H9 (cell line): ENCODE measurements at regions not wholly inside any gene's neighbourhood (a gene's known extent, or its start where the extent isn't known, plus 50 kb on each side); places are given as distances from the start of the nearest gene placed in this dataset.

Experiments
- DNase-seq: peaks from one replicate; pipeline ENCODE4 v3.0.0-alpha.2; 2017
- H2AFZ ChIP-seq: one replicate; pipeline ENCODE4 v1.6.1; 2013; ENCODE audit warnings: mild to moderate bottlenecking, low read length, control low read depth, moderate library complexity
- H2AK5ac ChIP-seq: 2 replicates; pipeline ENCODE4 v1.6.1; 2013; ENCODE audit warnings: low read length, control low read depth, mixed read lengths; ENCODE audit not compliant: insufficient read length
- H2BK120ac ChIP-seq: one replicate; pipeline ENCODE4 v1.6.1; 2013; ENCODE audit warnings: low read depth, mild to moderate bottlenecking, low read length, control low read depth, inconsistent platforms; ENCODE audit not compliant: poor library complexity, severe bottlenecking
- H2BK12ac ChIP-seq: 2 replicates; pipeline ENCODE4 v1.6.1; 2013; ENCODE audit warnings: low read length, control low read depth, mixed read lengths, low read depth; ENCODE audit not compliant: insufficient read length
- H2BK15ac ChIP-seq: 2 replicates; pipeline ENCODE4 v1.6.1; 2013; ENCODE audit warnings: low read depth, low read length, control low read depth
- H2BK20ac ChIP-seq: one replicate; pipeline ENCODE4 v1.6.1; 2013; ENCODE audit warnings: low read depth, mild to moderate bottlenecking, low read length, control low read depth, inconsistent platforms; ENCODE audit not compliant: poor library complexity, severe bottlenecking
- H2BK5ac ChIP-seq: 2 replicates; pipeline ENCODE4 v1.6.1; 2013; ENCODE audit warnings: low read length, control low read depth, mixed read lengths; ENCODE audit not compliant: insufficient read length
- H3K14ac ChIP-seq: 2 replicates; pipeline ENCODE4 v1.6.1; 2013; ENCODE audit warnings: low read length, control low read depth; ENCODE audit not compliant: insufficient read depth
- H3K18ac ChIP-seq: 2 replicates; pipeline ENCODE4 v1.6.1; 2013; ENCODE audit warnings: low read depth, mild to moderate bottlenecking, mixed read lengths, low read length, control low read depth; ENCODE audit not compliant: insufficient read length
- H3K23ac ChIP-seq: 2 replicates; pipeline ENCODE4 v1.6.1; 2013; ENCODE audit warnings: low read length, control low read depth, mixed read lengths, low read depth; ENCODE audit not compliant: insufficient read length
- H3K23me2 ChIP-seq: 2 replicates; pipeline ENCODE4 v1.6.1; 2013; ENCODE audit warnings: low read depth, mild to moderate bottlenecking, mixed read lengths, low read length, control low read depth; ENCODE audit not compliant: insufficient read length, poor library complexity, severe bottlenecking
- H3K27ac ChIP-seq: 2 replicates; pipeline ENCODE4 v1.5.1; 2013; ENCODE audit warnings: low read length, control low read depth, mixed read lengths, low read depth; ENCODE audit not compliant: insufficient read length
- H3K27me3 ChIP-seq: 2 replicates; pipeline ENCODE4 v1.6.1; 2013; ENCODE audit warnings: low read length, control low read depth, inconsistent platforms; ENCODE audit not compliant: insufficient read depth
- H3K4ac ChIP-seq: 2 replicates; pipeline ENCODE4 v1.6.1; 2013; ENCODE audit warnings: low read depth, mild to moderate bottlenecking, control low read depth, inconsistent platforms, low read length, moderate library complexity
- H3K4me1 ChIP-seq: 2 replicates; pipeline ENCODE4 v1.6.1; 2013; ENCODE audit warnings: low read length, control low read depth, inconsistent platforms; ENCODE audit not compliant: insufficient read depth
- H3K4me2 ChIP-seq: 2 replicates; pipeline ENCODE4 v1.6.1; 2013; ENCODE audit warnings: low read length, control low read depth, mixed read lengths; ENCODE audit not compliant: insufficient read length, insufficient read depth
- H3K56ac ChIP-seq: 2 replicates; pipeline ENCODE4 v1.6.1; 2013; ENCODE audit warnings: low read depth, mild to moderate bottlenecking, mixed read lengths, low read length, control low read depth; ENCODE audit not compliant: insufficient read length
- H3K79me1 ChIP-seq: 2 replicates; pipeline ENCODE4 v1.6.1; 2013; ENCODE audit warnings: low read depth, mild to moderate bottlenecking, moderate library complexity, low read length, control low read depth, inconsistent platforms; ENCODE audit not compliant: insufficient read depth, poor library complexity, severe bottlenecking
- H3K79me2 ChIP-seq: 2 replicates; pipeline ENCODE4 v1.6.1; 2013; ENCODE audit warnings: low read length, control low read depth, inconsistent platforms; ENCODE audit not compliant: insufficient read depth
- H3K9ac ChIP-seq: 2 replicates; pipeline ENCODE4 v1.6.1; 2013; ENCODE audit warnings: low read length, control low read depth, mixed read lengths; ENCODE audit not compliant: insufficient read length; ENCODE audit errors: extremely low read depth
- H3K9me3 ChIP-seq: one replicate; pipeline ENCODE4 v1.6.1; 2013; ENCODE audit warnings: low read depth, low read length, inconsistent platforms; ENCODE audit not compliant: control insufficient read depth
- H3T11ph ChIP-seq: one replicate; pipeline ENCODE4 v1.6.1; 2013; ENCODE audit warnings: mild to moderate bottlenecking, low read length, control low read depth, inconsistent platforms
- H4K20me1 ChIP-seq: one replicate; pipeline ENCODE4 v1.6.1; 2013; ENCODE audit not compliant: control insufficient read depth, insufficient read length, insufficient read depth
- H4K5ac ChIP-seq: 2 replicates; pipeline ENCODE4 v1.6.1; 2013; ENCODE audit warnings: low read depth, mild to moderate bottlenecking, mixed read lengths, low read length, control low read depth; ENCODE audit not compliant: insufficient read length
- H4K8ac ChIP-seq: replicated peaks from 2 replicates; pipeline ENCODE4 v1.6.1; 2013; ENCODE audit warnings: low read length, control low read depth, mixed read lengths, low read depth; ENCODE audit not compliant: insufficient read length
- H4K91ac ChIP-seq: 2 replicates; pipeline ENCODE4 v1.6.1; 2013; ENCODE audit warnings: low read depth, mild to moderate bottlenecking, moderate library complexity, mixed read lengths, low read length, control low read depth; ENCODE audit not compliant: insufficient read length
- H3K27ac Mint-ChIP-seq, 3 experiments: 2 replicates in 2 of 3; 3 replicates in 1 of 3; pipeline ENCODE4 v1.8.0; 2020 to 2021; ENCODE audit warnings: mixed read lengths in 3 of 3, mild to moderate bottlenecking in 1 of 3, moderate library complexity in 1 of 3
- H3K27me3 Mint-ChIP-seq: 2 replicates; pipeline ENCODE4 v1.8.0; 2021; ENCODE audit warnings: low read depth, mild to moderate bottlenecking, moderate library complexity, mixed read lengths
- H3K36me3 Mint-ChIP-seq, 3 experiments: 2 replicates in 2 of 3; 3 replicates in 1 of 3; pipeline ENCODE4 v1.8.0; 2020 to 2021; ENCODE audit warnings: low read depth in 3 of 3, mixed read lengths in 3 of 3; ENCODE audit not compliant: insufficient read depth in 1 of 3
- H3K4me1 Mint-ChIP-seq, 2 experiments: 2 replicates each; pipeline ENCODE4 v1.8.0; 2020; ENCODE audit warnings: mixed read lengths in 2 of 2
- H3K4me3 Mint-ChIP-seq, 2 experiments: 2 replicates in 1 of 2; 3 replicates in 1 of 2; pipeline ENCODE4 v1.8.0; 2020 to 2021; ENCODE audit warnings: mild to moderate bottlenecking in 2 of 2, mixed read lengths in 2 of 2, moderate library complexity in 1 of 2
- H3K9me3 Mint-ChIP-seq, 2 experiments: 2 replicates in 1 of 2; 3 replicates in 1 of 2; pipeline ENCODE4 v1.8.0; 2020; ENCODE audit warnings: mild to moderate bottlenecking in 2 of 2, mixed read lengths in 2 of 2, moderate library complexity in 1 of 2
- CTCF ChIP-seq: fragments of 200-600 bp; sonication (generic); conservative IDR thresholded peaks from 3 replicates; pipeline ENCODE4 v1.8.0; 2021; ENCODE audit warnings: antibody characterized with exemption, mild to moderate bottlenecking
- WGBS: extraction: QIAGEN DNeasy Blood & Tissue Kit; methylation state at CpG from one replicate; pipeline ENCODE4 v1.1.7; 2013; ENCODE audit warnings: missing lambda C conversion rate, low lambda C conversion rate, mixed read lengths; ENCODE audit not compliant: insufficient read length; ENCODE audit errors: extremely low coverage; 5-methylcytosine and 5-hydroxymethylcytosine counted together

- no CpG with 5 or more reads among the region's 3 CpGs for WGBS
- Histone ChIP-seq H4K20me1 (no peaks in the 10 kb centered on the region), H3K79me1 (no peaks in the 10 kb centered on the region), H3K56ac (no peak overlapping the region), H4K5ac (no peak overlapping the region), H3K4me1 (no peaks in the 10 kb centered on the region), H4K91ac (no peak overlapping the region), H2BK15ac (no peak overlapping the region), H3K9me3 (no peaks in the 10 kb centered on the region), H3K18ac (no peak overlapping the region), H4K8ac (no peak overlapping the region), H3K14ac (no peak overlapping the region), H2AK5ac (no peak overlapping the region), H3K4ac (no peak overlapping the region), H3K79me2 (no peaks in the 10 kb centered on the region), H2BK20ac (no peak overlapping the region), H2BK12ac (no peak overlapping the region), H3K9ac (no peak overlapping the region), H3K23me2 (peaks cover 3% of the 10 kb centered on the region), H3T11ph (no peak overlapping the region), H3K27ac (no peak overlapping the region), H2BK5ac (no peak overlapping the region), H2BK120ac (no peak overlapping the region), H3K4me2 (no peak overlapping the region), H3K23ac (no peak overlapping the region), H2AFZ (no peak overlapping the region), H3K27me3 (no peaks in the 10 kb centered on the region)
- DNase-seq: no peak
- no peak overlapping the region for H3K4me3 Mint-ChIP-seq
- H3K27ac Mint-ChIP-seq: no peak overlapping the region
- H3K36me3 Mint-ChIP-seq: no peaks in the 10 kb centered on the region
- no peaks in the 10 kb centered on the region for H3K27me3 Mint-ChIP-seq
- no peaks in the 10 kb centered on the region for H3K9me3 Mint-ChIP-seq
- H3K4me1 Mint-ChIP-seq: peaks cover 8 to 9% of the 10 kb centered on the region in 2 experiments; a peak in 3 of 4 replicates
- no peak for TF ChIP-seq CTCF
Observed at GRCh38 chr1:88224906-88225305, 459.2 kb upstream of the PKN2 start.
